Caco-2 (cell line): ENCODE measurements at regions not wholly inside any gene's neighbourhood (a gene's known extent, or its start where the extent isn't known, plus 50 kb on each side); places are given as distances from the start of the nearest gene placed in this dataset.

Source experiments
- BruUV-seq: library from RNA; stranded (reverse); fragments of 400-500 nt; replicated peaks from 2 replicates; lab custom pipeline; 2021; lab: Mats Ljungman, UMichigan
- CTCF ChIA-PET: fragments of 300-600 bp; sonication (Branson Sonifier 250); formaldehyde crosslinking; loops from one replicate; lab custom pipeline; 2022; ENCODE audit warnings: antibody characterized with exemption; lab: Charles Lee
- POLR2A ChIA-PET: fragments of 300-600 bp; sonication (Branson Sonifier 250); formaldehyde crosslinking; loops from one replicate; lab custom pipeline; 2022; ENCODE audit warnings: antibody characterized with exemption; lab: Charles Lee
- DNase-seq, 2 experiments: peaks; one replicate each; pipeline versions ENCODE4 v3.0.0 to v3.0.0-alpha.2; 2020 to 2022
- H3K27me3 ChIP-seq: replicated peaks from 2 replicates; pipeline ENCODE4 v1.6.0; 2011; ENCODE audit warnings: low read length; ENCODE audit not compliant: control insufficient read depth, insufficient read depth
- H3K36me3 ChIP-seq: 2 replicates; pipeline ENCODE4 v1.5.1; 2011; ENCODE audit warnings: low read length; ENCODE audit not compliant: control insufficient read depth, insufficient read depth
- H3K4me1 ChIP-seq: fragments of 250-450 bp; sonication (Bioruptor Pico); 2 replicates; pipeline ENCODE4 v1.5.1; 2020; ENCODE audit warnings: mild to moderate bottlenecking
- H3K4me3 ChIP-seq: 2 replicates; pipeline ENCODE4 v1.5.1; 2011; ENCODE audit warnings: low read depth, mild to moderate bottlenecking, control low read depth, low read length
- H3K9me3 ChIP-seq: fragments of 250-450 bp; sonication (Bioruptor Pico); 2 replicates; pipeline ENCODE4 v1.5.1; 2020; ENCODE audit warnings: mild to moderate bottlenecking, moderate library complexity
- H3K27ac Mint-ChIP-seq: one replicate; pipeline ENCODE4 v1.8.0; 2022; ENCODE audit warnings: mixed read lengths; ENCODE audit not compliant: unreplicated experiment
- H3K27me3 Mint-ChIP-seq: one replicate; pipeline ENCODE4 v1.8.0; 2022; ENCODE audit warnings: mixed read lengths; ENCODE audit not compliant: insufficient read depth, unreplicated experiment
- H3K36me3 Mint-ChIP-seq: one replicate; pipeline ENCODE4 v1.8.0; 2022; ENCODE audit warnings: mild to moderate bottlenecking, mixed read lengths; ENCODE audit not compliant: insufficient read depth, unreplicated experiment
- H3K4me1 Mint-ChIP-seq: one replicate; pipeline ENCODE4 v1.8.0; 2022; ENCODE audit warnings: low read depth, mixed read lengths; ENCODE audit not compliant: unreplicated experiment
- H3K4me3 Mint-ChIP-seq: one replicate; pipeline ENCODE4 v1.8.0; 2022; ENCODE audit warnings: mild to moderate bottlenecking, moderate library complexity, mixed read lengths; ENCODE audit not compliant: unreplicated experiment
- H3K9me3 Mint-ChIP-seq: one replicate; pipeline ENCODE4 v1.8.0; 2022; ENCODE audit warnings: mixed read lengths; ENCODE audit not compliant: unreplicated experiment
- intact Hi-C: fragments of 100-400 bp; cut with micrococcal nuclease; formaldehyde crosslinking; loops from one replicate; pipeline ENCODE4 v1.10.0; 2022; ENCODE audit not compliant: unreplicated experiment
- TF ChIP-seq, protein P1 (sequence below), 2 experiments: fragments of 200-600 bp in 1 of 2; IDR thresholded peaks; 1 replicate in 1 of 2; 2 replicates in 1 of 2; pipeline versions ENCODE4 v1.5.1 to v1.8.0; 2011 to 2022; ENCODE audit warnings: antibody characterized with exemption in 1 of 2, control low read depth in 1 of 2, inconsistent platforms in 1 of 2, low read depth in 1 of 2, low read length in 1 of 2, mild to moderate bottlenecking in 1 of 2, moderate library complexity in 1 of 2; ENCODE audit not compliant: insufficient read depth in 1 of 2, severe bottlenecking in 1 of 2, unreplicated experiment in 1 of 2

- no peaks in the 10 kb centered on the region for H3K4me1 Mint-ChIP-seq
- CTCF ChIA-PET: no interaction called here
- H3K36me3 Mint-ChIP-seq: no peaks in the 10 kb centered on the region
- no peak overlapping the region for H3K27ac Mint-ChIP-seq
- Histone ChIP-seq H3K4me1 (no peaks in the 10 kb centered on the region; the same call in 1 of the 2 replicates), H3K36me3 (no peaks in the 10 kb centered on the region), H3K4me3 (no peak overlapping the region), H3K9me3 (no peaks in the 10 kb centered on the region), H3K27me3 (no peaks in the 10 kb centered on the region)
- POLR2A ChIA-PET: no interaction called here
- peaks cover 7% of the 10 kb centered on the region for H3K27me3 Mint-ChIP-seq
- DNase-seq: no peak
- intact Hi-C loops: no loop called here
- no TSS peak for BruUV-seq
- peaks cover 6% of the 10 kb centered on the region for H3K9me3 Mint-ChIP-seq
- no peak overlapping the region for H3K4me3 Mint-ChIP-seq
- TF ChIP-seq, protein P1, sequence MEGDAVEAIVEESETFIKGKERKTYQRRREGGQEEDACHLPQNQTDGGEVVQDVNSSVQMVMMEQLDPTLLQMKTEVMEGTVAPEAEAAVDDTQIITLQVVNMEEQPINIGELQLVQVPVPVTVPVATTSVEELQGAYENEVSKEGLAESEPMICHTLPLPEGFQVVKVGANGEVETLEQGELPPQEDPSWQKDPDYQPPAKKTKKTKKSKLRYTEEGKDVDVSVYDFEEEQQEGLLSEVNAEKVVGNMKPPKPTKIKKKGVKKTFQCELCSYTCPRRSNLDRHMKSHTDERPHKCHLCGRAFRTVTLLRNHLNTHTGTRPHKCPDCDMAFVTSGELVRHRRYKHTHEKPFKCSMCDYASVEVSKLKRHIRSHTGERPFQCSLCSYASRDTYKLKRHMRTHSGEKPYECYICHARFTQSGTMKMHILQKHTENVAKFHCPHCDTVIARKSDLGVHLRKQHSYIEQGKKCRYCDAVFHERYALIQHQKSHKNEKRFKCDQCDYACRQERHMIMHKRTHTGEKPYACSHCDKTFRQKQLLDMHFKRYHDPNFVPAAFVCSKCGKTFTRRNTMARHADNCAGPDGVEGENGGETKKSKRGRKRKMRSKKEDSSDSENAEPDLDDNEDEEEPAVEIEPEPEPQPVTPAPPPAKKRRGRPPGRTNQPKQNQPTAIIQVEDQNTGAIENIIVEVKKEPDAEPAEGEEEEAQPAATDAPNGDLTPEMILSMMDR (IDR thresholded peaks at IDR 0.05; ENCODE audit: insufficient read depth in 1 of 2, low read depth in 1 of 2, low read length in 1 of 2, severe bottlenecking in 1 of 2, unreplicated experiment in 1 of 2): no peak
These were observed 93.1 kb upstream of the ANKRD1 start for GRCh38 chr10:91013985-91014384.

- ChIA-PET POLR2A (no interaction called here), CTCF (no interaction called here)
- no peak overlapping the region for H3K4me3 ChIP-seq
- no peak for DNase-seq
- TF ChIP-seq, protein P1 (IDR thresholded peaks at IDR 0.05; ENCODE audit: insufficient read depth in 1 of 2, low read depth in 1 of 2, low read length in 1 of 2, severe bottlenecking in 1 of 2, unreplicated experiment in 1 of 2): no peak
- Mint-ChIP-seq H3K4me3 (no peak overlapping the region), H3K36me3 (no peaks in the 10 kb centered on the region), H3K4me1 (no peaks in the 10 kb centered on the region), H3K27me3 (peaks cover 12% of the 10 kb centered on the region), H3K9me3 (peaks cover 6% of the 10 kb centered on the region), H3K27ac (no peak overlapping the region)
- H3K4me1 ChIP-seq: no peaks in the 10 kb centered on the region; the same call in 1 of the 2 replicates
- no peaks in the 10 kb centered on the region for H3K9me3 ChIP-seq
- BruUV-seq: no TSS peak
- H3K27me3 ChIP-seq: no peaks in the 10 kb centered on the region
- no peaks in the 10 kb centered on the region for H3K36me3 ChIP-seq
- intact Hi-C loops: no loop called here
These were observed 96.3 kb upstream of the ANKRD1 start for GRCh38 chr10:91017198-91017597.

GRCh38 chr10:91021901-91022300, 101.0 kb upstream of the ANKRD1 start:
- Mint-ChIP-seq H3K4me1 (no peaks in the 10 kb centered on the region), H3K27me3 (peaks cover 22% of the 10 kb centered on the region), H3K9me3 (no peaks in the 10 kb centered on the region), H3K27ac (no peak overlapping the region), H3K36me3 (no peaks in the 10 kb centered on the region), H3K4me3 (no peak overlapping the region)
- Histone ChIP-seq H3K9me3 (no peaks in the 10 kb centered on the region), H3K4me1 (no peaks in the 10 kb centered on the region), H3K27me3 (no peaks in the 10 kb centered on the region), H3K36me3 (no peaks in the 10 kb centered on the region), H3K4me3 (no peak overlapping the region)
- TF ChIP-seq, protein P1 (IDR thresholded peaks at IDR 0.05; ENCODE audit: insufficient read depth in 1 of 2, low read depth in 1 of 2, low read length in 1 of 2, severe bottlenecking in 1 of 2, unreplicated experiment in 1 of 2): no peak
- BruUV-seq: no TSS peak
- POLR2A ChIA-PET: no interaction called here
- intact Hi-C loops: no loop called here
- DNase-seq: no peak
- CTCF ChIA-PET: no interaction called here
